H9 (cell line): ENCODE measurements at regions not wholly inside any gene's neighbourhood (a gene's known extent, or its start where the extent isn't known, plus 50 kb on each side); places are given as distances from the start of the nearest gene placed in this dataset.

ENCODE experiments used
- DNase-seq: peaks from one replicate; pipeline ENCODE4 v3.0.0-alpha.2; 2017
- H2AFZ ChIP-seq: one replicate; pipeline ENCODE4 v1.6.1; 2013; ENCODE audit warnings: mild to moderate bottlenecking, low read length, control low read depth, moderate library complexity
- H2AK5ac ChIP-seq: 2 replicates; pipeline ENCODE4 v1.6.1; 2013; ENCODE audit warnings: low read length, control low read depth, mixed read lengths; ENCODE audit not compliant: insufficient read length
- H2BK120ac ChIP-seq: one replicate; pipeline ENCODE4 v1.6.1; 2013; ENCODE audit warnings: low read depth, mild to moderate bottlenecking, low read length, control low read depth, inconsistent platforms; ENCODE audit not compliant: poor library complexity, severe bottlenecking
- H2BK12ac ChIP-seq: 2 replicates; pipeline ENCODE4 v1.6.1; 2013; ENCODE audit warnings: low read length, control low read depth, mixed read lengths, low read depth; ENCODE audit not compliant: insufficient read length
- H2BK15ac ChIP-seq: 2 replicates; pipeline ENCODE4 v1.6.1; 2013; ENCODE audit warnings: low read depth, low read length, control low read depth
- H2BK20ac ChIP-seq: one replicate; pipeline ENCODE4 v1.6.1; 2013; ENCODE audit warnings: low read depth, mild to moderate bottlenecking, low read length, control low read depth, inconsistent platforms; ENCODE audit not compliant: poor library complexity, severe bottlenecking
- H2BK5ac ChIP-seq: 2 replicates; pipeline ENCODE4 v1.6.1; 2013; ENCODE audit warnings: low read length, control low read depth, mixed read lengths; ENCODE audit not compliant: insufficient read length
- H3K14ac ChIP-seq: 2 replicates; pipeline ENCODE4 v1.6.1; 2013; ENCODE audit warnings: low read length, control low read depth; ENCODE audit not compliant: insufficient read depth
- H3K18ac ChIP-seq: 2 replicates; pipeline ENCODE4 v1.6.1; 2013; ENCODE audit warnings: low read depth, mild to moderate bottlenecking, mixed read lengths, low read length, control low read depth; ENCODE audit not compliant: insufficient read length
- H3K23ac ChIP-seq: 2 replicates; pipeline ENCODE4 v1.6.1; 2013; ENCODE audit warnings: low read length, control low read depth, mixed read lengths, low read depth; ENCODE audit not compliant: insufficient read length
- H3K23me2 ChIP-seq: 2 replicates; pipeline ENCODE4 v1.6.1; 2013; ENCODE audit warnings: low read depth, mild to moderate bottlenecking, mixed read lengths, low read length, control low read depth; ENCODE audit not compliant: insufficient read length, poor library complexity, severe bottlenecking
- H3K27ac ChIP-seq: 2 replicates; pipeline ENCODE4 v1.5.1; 2013; ENCODE audit warnings: low read length, control low read depth, mixed read lengths, low read depth; ENCODE audit not compliant: insufficient read length
- H3K27me3 ChIP-seq: 2 replicates; pipeline ENCODE4 v1.6.1; 2013; ENCODE audit warnings: low read length, control low read depth, inconsistent platforms; ENCODE audit not compliant: insufficient read depth
- H3K4ac ChIP-seq: 2 replicates; pipeline ENCODE4 v1.6.1; 2013; ENCODE audit warnings: low read depth, mild to moderate bottlenecking, control low read depth, inconsistent platforms, low read length, moderate library complexity
- H3K4me1 ChIP-seq: 2 replicates; pipeline ENCODE4 v1.6.1; 2013; ENCODE audit warnings: low read length, control low read depth, inconsistent platforms; ENCODE audit not compliant: insufficient read depth
- H3K4me2 ChIP-seq: 2 replicates; pipeline ENCODE4 v1.6.1; 2013; ENCODE audit warnings: low read length, control low read depth, mixed read lengths; ENCODE audit not compliant: insufficient read length, insufficient read depth
- H3K56ac ChIP-seq: 2 replicates; pipeline ENCODE4 v1.6.1; 2013; ENCODE audit warnings: low read depth, mild to moderate bottlenecking, mixed read lengths, low read length, control low read depth; ENCODE audit not compliant: insufficient read length
- H3K79me1 ChIP-seq: 2 replicates; pipeline ENCODE4 v1.6.1; 2013; ENCODE audit warnings: low read depth, mild to moderate bottlenecking, moderate library complexity, low read length, control low read depth, inconsistent platforms; ENCODE audit not compliant: insufficient read depth, poor library complexity, severe bottlenecking
- H3K79me2 ChIP-seq: 2 replicates; pipeline ENCODE4 v1.6.1; 2013; ENCODE audit warnings: low read length, control low read depth, inconsistent platforms; ENCODE audit not compliant: insufficient read depth
- H3K9ac ChIP-seq: 2 replicates; pipeline ENCODE4 v1.6.1; 2013; ENCODE audit warnings: low read length, control low read depth, mixed read lengths; ENCODE audit not compliant: insufficient read length; ENCODE audit errors: extremely low read depth
- H3K9me3 ChIP-seq: one replicate; pipeline ENCODE4 v1.6.1; 2013; ENCODE audit warnings: low read depth, low read length, inconsistent platforms; ENCODE audit not compliant: control insufficient read depth
- H3T11ph ChIP-seq: one replicate; pipeline ENCODE4 v1.6.1; 2013; ENCODE audit warnings: mild to moderate bottlenecking, low read length, control low read depth, inconsistent platforms
- H4K20me1 ChIP-seq: one replicate; pipeline ENCODE4 v1.6.1; 2013; ENCODE audit not compliant: control insufficient read depth, insufficient read length, insufficient read depth
- H4K5ac ChIP-seq: 2 replicates; pipeline ENCODE4 v1.6.1; 2013; ENCODE audit warnings: low read depth, mild to moderate bottlenecking, mixed read lengths, low read length, control low read depth; ENCODE audit not compliant: insufficient read length
- H4K8ac ChIP-seq: replicated peaks from 2 replicates; pipeline ENCODE4 v1.6.1; 2013; ENCODE audit warnings: low read length, control low read depth, mixed read lengths, low read depth; ENCODE audit not compliant: insufficient read length
- H4K91ac ChIP-seq: 2 replicates; pipeline ENCODE4 v1.6.1; 2013; ENCODE audit warnings: low read depth, mild to moderate bottlenecking, moderate library complexity, mixed read lengths, low read length, control low read depth; ENCODE audit not compliant: insufficient read length
- H3K27ac Mint-ChIP-seq, 3 experiments: 2 replicates in 2 of 3; 3 replicates in 1 of 3; pipeline ENCODE4 v1.8.0; 2020 to 2021; ENCODE audit warnings: mixed read lengths in 3 of 3, mild to moderate bottlenecking in 1 of 3, moderate library complexity in 1 of 3
- H3K27me3 Mint-ChIP-seq: 2 replicates; pipeline ENCODE4 v1.8.0; 2021; ENCODE audit warnings: low read depth, mild to moderate bottlenecking, moderate library complexity, mixed read lengths
- H3K36me3 Mint-ChIP-seq, 3 experiments: 2 replicates in 2 of 3; 3 replicates in 1 of 3; pipeline ENCODE4 v1.8.0; 2020 to 2021; ENCODE audit warnings: low read depth in 3 of 3, mixed read lengths in 3 of 3; ENCODE audit not compliant: insufficient read depth in 1 of 3
- H3K4me1 Mint-ChIP-seq, 2 experiments: 2 replicates each; pipeline ENCODE4 v1.8.0; 2020; ENCODE audit warnings: mixed read lengths in 2 of 2
- H3K4me3 Mint-ChIP-seq, 2 experiments: 2 replicates in 1 of 2; 3 replicates in 1 of 2; pipeline ENCODE4 v1.8.0; 2020 to 2021; ENCODE audit warnings: mild to moderate bottlenecking in 2 of 2, mixed read lengths in 2 of 2, moderate library complexity in 1 of 2
- H3K9me3 Mint-ChIP-seq, 2 experiments: 2 replicates in 1 of 2; 3 replicates in 1 of 2; pipeline ENCODE4 v1.8.0; 2020; ENCODE audit warnings: mild to moderate bottlenecking in 2 of 2, mixed read lengths in 2 of 2, moderate library complexity in 1 of 2
- CTCF ChIP-seq: fragments of 200-600 bp; sonication (generic); conservative IDR thresholded peaks from 3 replicates; pipeline ENCODE4 v1.8.0; 2021; ENCODE audit warnings: antibody characterized with exemption, mild to moderate bottlenecking
- WGBS: extraction: QIAGEN DNeasy Blood & Tissue Kit; methylation state at CpG from one replicate; pipeline ENCODE4 v1.1.7; 2013; ENCODE audit warnings: missing lambda C conversion rate, low lambda C conversion rate, mixed read lengths; ENCODE audit not compliant: insufficient read length; ENCODE audit errors: extremely low coverage; 5-methylcytosine and 5-hydroxymethylcytosine counted together

- H3K23me2 ChIP-seq, result no peaks in the 10 kb centered on the region
- no peak overlapping the region for H3K4me2 ChIP-seq
- no peak overlapping the region for H2BK15ac ChIP-seq
- TF ChIP-seq CTCF, result no peak
- WGBS, result no CpG with 5 or more reads among the region's 17 CpGs
- no peak overlapping the region for H2AFZ ChIP-seq
- no peak overlapping the region for H2BK5ac ChIP-seq
- peaks cover 8% of the 10 kb centered on the region for H3K27me3 Mint-ChIP-seq
- H3K14ac ChIP-seq, result no peak overlapping the region
- H3K27ac ChIP-seq, result no peak overlapping the region
- H3K23ac ChIP-seq, result no peak overlapping the region
- H4K5ac ChIP-seq, result no peak overlapping the region
- no peak overlapping the region for H4K8ac ChIP-seq
- DNase-seq, result peak; percentile 81
- H3K9me3 Mint-ChIP-seq, result no peaks in the 10 kb centered on the region
- H3K18ac ChIP-seq, result no peak overlapping the region
- no peak overlapping the region for H3K4ac ChIP-seq
- no peaks in the 10 kb centered on the region for H3K36me3 Mint-ChIP-seq
- no peaks in the 10 kb centered on the region for H3K79me2 ChIP-seq
- no peaks in the 10 kb centered on the region for H3K79me1 ChIP-seq
- no peak overlapping the region for H2BK120ac ChIP-seq
- H3K4me3 Mint-ChIP-seq, result peak overlapping the region in 1 of 2 experiments; percentile 46; a peak in 3 of 5 replicates
- H3K9me3 ChIP-seq, result no peaks in the 10 kb centered on the region
- H4K20me1 ChIP-seq, result no peaks in the 10 kb centered on the region
- H3K9ac ChIP-seq, result no peak overlapping the region
- no peak overlapping the region for H2BK20ac ChIP-seq
- H2BK12ac ChIP-seq, result no peak overlapping the region
- no peak overlapping the region for H4K91ac ChIP-seq
- peak overlapping the region in 1 of 3 experiments; percentile 27; a peak in 1 of 7 replicates for H3K27ac Mint-ChIP-seq
- no peaks in the 10 kb centered on the region for H3K27me3 ChIP-seq
- H3T11ph ChIP-seq, result no peak overlapping the region
- H2AK5ac ChIP-seq, result no peak overlapping the region
- peaks cover 9 to 10% of the 10 kb centered on the region in 2 experiments for H3K4me1 Mint-ChIP-seq
- H3K4me1 ChIP-seq, result no peaks in the 10 kb centered on the region
- H3K56ac ChIP-seq, result no peak overlapping the region
Observed at GRCh38 chr11:28566339-28567089, 458.3 kb downstream of the METTL15 start.
